CD14-positive monocyte (primary cell): ENCODE measurements at regions not wholly inside any gene's neighbourhood (a gene's known extent, or its start where the extent isn't known, plus 50 kb on each side); places are given as distances from the start of the nearest gene placed in this dataset.

ENCODE experiments used
- DNase-seq, 3 donors: peaks; one replicate each; pipeline ENCODE4 v3.0.0-alpha.2; 2011 to 2022
- H2AFZ ChIP-seq: 2 replicates; pipeline ENCODE4 v1.6.0; 2012; ENCODE audit warnings: mild to moderate bottlenecking, low read depth, low read length, inconsistent platforms; ENCODE audit not compliant: insufficient read depth, poor library complexity, severe bottlenecking
- H3K27ac ChIP-seq, 2 donors: 1 replicate in 1 of 2; 2 replicates in 1 of 2; pipeline ENCODE4 v1.5.1; 2012 to 2013; ENCODE audit warnings: low read length in 2 of 2, control low read depth in 1 of 2, inconsistent platforms in 1 of 2, low read depth in 1 of 2, mild to moderate bottlenecking in 1 of 2
- H3K27me3 ChIP-seq, 2 donors: one replicate each; pipeline versions ENCODE4 v1.6.0 to v1.6.1; 2011 to 2013; ENCODE audit warnings: low read length in 2 of 2; ENCODE audit not compliant: control insufficient read depth in 2 of 2, insufficient read depth in 2 of 2
- H3K36me3 ChIP-seq, 2 donors: replicated peaks in 1 of 2; 1 replicate in 1 of 2; 2 replicates in 1 of 2; pipeline versions ENCODE4 v1.5.1 to v1.6.1; 2012 to 2013; ENCODE audit warnings: low read length in 2 of 2, control low read depth in 1 of 2, inconsistent platforms in 1 of 2, mild to moderate bottlenecking in 1 of 2; ENCODE audit not compliant: insufficient read depth in 2 of 2, control insufficient read depth in 1 of 2
- H3K4me1 ChIP-seq, 2 donors: 1 replicate in 1 of 2; 2 replicates in 1 of 2; pipeline versions ENCODE4 v1.5.1 to v1.6.1; 2012 to 2013; ENCODE audit warnings: low read length in 2 of 2, control low read depth in 1 of 2, inconsistent platforms in 1 of 2, mild to moderate bottlenecking in 1 of 2, moderate library complexity in 1 of 2; ENCODE audit not compliant: insufficient read depth in 2 of 2, control insufficient read depth in 1 of 2
- H3K4me2 ChIP-seq: replicated peaks from 2 replicates; pipeline ENCODE3; 2012; ENCODE audit warnings: low read length, moderate library complexity, mild to moderate bottlenecking; ENCODE audit not compliant: poor library complexity, severe bottlenecking; ENCODE audit errors: extremely low read depth
- H3K4me3 ChIP-seq, 3 experiments: fragments of 200-600 bp in 1 of 3; sonication (generic) in 1 of 3; replicated peaks in 1 of 3; 1 replicate in 2 of 3; 2 replicates in 1 of 3; pipeline ENCODE4 v1.5.1; 2011 to 2013; ENCODE audit warnings: low read length in 3 of 3, mild to moderate bottlenecking in 3 of 3, control low read depth in 2 of 3, low read depth in 2 of 3, inconsistent platforms in 1 of 3, moderate library complexity in 1 of 3
- H3K79me2 ChIP-seq: 2 replicates; pipeline ENCODE4 v1.6.0; 2012; ENCODE audit warnings: mild to moderate bottlenecking, control low read depth, inconsistent platforms, low read length, moderate library complexity; ENCODE audit not compliant: insufficient read depth
- H3K9ac ChIP-seq: 2 replicates; pipeline ENCODE4 v1.6.0; 2017; ENCODE audit warnings: low read length, mild to moderate bottlenecking; ENCODE audit not compliant: insufficient read depth, poor library complexity, severe bottlenecking
- H3K9me3 ChIP-seq, 2 donors: replicated peaks in 1 of 2; 1 replicate in 1 of 2; 2 replicates in 1 of 2; pipeline versions ENCODE4 v1.5.1 to v1.6.1; 2012 to 2013; ENCODE audit warnings: low read length in 2 of 2, control low read depth in 1 of 2; ENCODE audit not compliant: control insufficient read depth in 1 of 2, insufficient read depth in 1 of 2
- H4K20me1 ChIP-seq: 2 replicates; pipeline ENCODE4 v1.6.0; 2012; ENCODE audit warnings: mild to moderate bottlenecking, low read length, control low read depth, moderate library complexity; ENCODE audit not compliant: insufficient read depth
- H3K27ac Mint-ChIP-seq, 7 donors: one replicate each; pipeline ENCODE4 v1.8.0; 2020; ENCODE audit warnings: mild to moderate bottlenecking in 7 of 7, mixed read lengths in 7 of 7, moderate library complexity in 6 of 7, inconsistent platforms in 2 of 7
- H3K27me3 Mint-ChIP-seq, 3 donors: one replicate each; pipeline ENCODE4 v1.8.0; 2021 to 2022; ENCODE audit warnings: low read depth in 3 of 3, mild to moderate bottlenecking in 3 of 3, mixed read lengths in 3 of 3, moderate library complexity in 3 of 3, inconsistent platforms in 1 of 3
- H3K36me3 Mint-ChIP-seq, 2 donors: one replicate each; pipeline ENCODE4 v1.8.0; 2020; ENCODE audit warnings: mixed read lengths in 2 of 2, inconsistent platforms in 1 of 2, mild to moderate bottlenecking in 1 of 2
- H3K4me1 Mint-ChIP-seq: one replicate; pipeline ENCODE4 v1.8.0; 2020; ENCODE audit warnings: mild to moderate bottlenecking, mixed read lengths
- H3K4me3 Mint-ChIP-seq, 2 donors: one replicate each; pipeline ENCODE4 v1.8.0; 2020; ENCODE audit warnings: mild to moderate bottlenecking in 2 of 2, mixed read lengths in 2 of 2, moderate library complexity in 1 of 2
- H3K9me3 Mint-ChIP-seq, 7 donors: one replicate each; pipeline ENCODE4 v1.8.0; 2020 to 2022; ENCODE audit warnings: mixed read lengths in 7 of 7, mild to moderate bottlenecking in 6 of 7, moderate library complexity in 6 of 7, inconsistent platforms in 2 of 7
- WGBS: methylation state at CpG from one replicate; pipeline ENCODE4 v1.1.5; 2013; ENCODE audit warnings: missing lambda C conversion rate; ENCODE audit not compliant: insufficient coverage; 5-methylcytosine and 5-hydroxymethylcytosine counted together
- intact Hi-C, 2 donors: fragments of 100-400 bp; cut with micrococcal nuclease; formaldehyde crosslinking; loops; one replicate each; pipeline versions ENCODE4 v1.15.0 to v1.15.1; 2023
- TF ChIP-seq, protein P1 (sequence below): fragments of 200-600 bp; IDR thresholded peaks from one replicate; pipeline ENCODE4 v1.8.0; 2022; ENCODE audit warnings: antibody characterized with exemption, mild to moderate bottlenecking

GRCh38 chr6:88361298-88361697 lies 195.2 kb upstream of the CNR1 start:
- Histone ChIP-seq H3K36me3 (no peaks in the 10 kb centered on the region), H4K20me1 (no peaks in the 10 kb centered on the region), H3K79me2 (no peaks in the 10 kb centered on the region), H2AFZ (no peak overlapping the region), H3K4me1 (no peaks in the 10 kb centered on the region), H3K9ac (no peak overlapping the region), H3K27ac (no peak overlapping the region), H3K4me3 (no peak overlapping the region), H3K27me3 (no peaks in the 10 kb centered on the region), H3K4me2 (no peak overlapping the region), H3K9me3 (no peaks in the 10 kb centered on the region)
- Mint-ChIP-seq H3K4me3 (no peak overlapping the region), H3K9me3 (peaks cover 0 to 4% (median 2%) of the 10 kb centered on the region in 7 donors), H3K4me1 (no peaks in the 10 kb centered on the region), H3K27ac (no peak overlapping the region), H3K36me3 (no peaks in the 10 kb centered on the region), H3K27me3 (peaks cover 2% of the 10 kb centered on the region in 3 donors)
- DNase-seq, result no peak
- TF ChIP-seq, protein P1, sequence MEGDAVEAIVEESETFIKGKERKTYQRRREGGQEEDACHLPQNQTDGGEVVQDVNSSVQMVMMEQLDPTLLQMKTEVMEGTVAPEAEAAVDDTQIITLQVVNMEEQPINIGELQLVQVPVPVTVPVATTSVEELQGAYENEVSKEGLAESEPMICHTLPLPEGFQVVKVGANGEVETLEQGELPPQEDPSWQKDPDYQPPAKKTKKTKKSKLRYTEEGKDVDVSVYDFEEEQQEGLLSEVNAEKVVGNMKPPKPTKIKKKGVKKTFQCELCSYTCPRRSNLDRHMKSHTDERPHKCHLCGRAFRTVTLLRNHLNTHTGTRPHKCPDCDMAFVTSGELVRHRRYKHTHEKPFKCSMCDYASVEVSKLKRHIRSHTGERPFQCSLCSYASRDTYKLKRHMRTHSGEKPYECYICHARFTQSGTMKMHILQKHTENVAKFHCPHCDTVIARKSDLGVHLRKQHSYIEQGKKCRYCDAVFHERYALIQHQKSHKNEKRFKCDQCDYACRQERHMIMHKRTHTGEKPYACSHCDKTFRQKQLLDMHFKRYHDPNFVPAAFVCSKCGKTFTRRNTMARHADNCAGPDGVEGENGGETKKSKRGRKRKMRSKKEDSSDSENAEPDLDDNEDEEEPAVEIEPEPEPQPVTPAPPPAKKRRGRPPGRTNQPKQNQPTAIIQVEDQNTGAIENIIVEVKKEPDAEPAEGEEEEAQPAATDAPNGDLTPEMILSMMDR, result no peak
- WGBS, result no CpG with 5 or more reads among the region's 3 CpGs
- intact Hi-C loops, result no loop called here

GRCh38 chr6:88360203-88360797 lies 194.2 kb upstream of the CNR1 start:
- H4K20me1 ChIP-seq, result no peaks in the 10 kb centered on the region
- intact Hi-C loops, result no loop called here
- H3K4me1 ChIP-seq, result no peaks in the 10 kb centered on the region
- no CpG with 5 or more reads among the region's 1 CpG for WGBS
- Mint-ChIP-seq H3K27me3 (peaks cover 2% of the 10 kb centered on the region in 3 donors), H3K4me3 (no peak overlapping the region), H3K9me3 (peaks cover 0 to 7% (median 0%) of the 10 kb centered on the region in 7 donors), H3K27ac (peak overlapping the region in 1 of 7 donors; percentile 46), H3K36me3 (no peaks in the 10 kb centered on the region), H3K4me1 (no peaks in the 10 kb centered on the region)
- no peaks in the 10 kb centered on the region for H3K9me3 ChIP-seq
- H3K79me2 ChIP-seq, result no peaks in the 10 kb centered on the region
- TF ChIP-seq, protein P1, result no peak
- no peak overlapping the region for H2AFZ ChIP-seq
- no peak overlapping the region for H3K4me2 ChIP-seq
- no peaks in the 10 kb centered on the region for H3K27me3 ChIP-seq
- no peak overlapping the region for H3K27ac ChIP-seq
- no peak overlapping the region for H3K4me3 ChIP-seq
- H3K9ac ChIP-seq, result no peak overlapping the region
- H3K36me3 ChIP-seq, result no peaks in the 10 kb centered on the region
- DNase-seq, result no peak
